AG10803 (cell line): ENCODE measurements at regions not wholly inside any gene's neighbourhood (a gene's known extent, or its start where the extent isn't known, plus 50 kb on each side); places are given as distances from the start of the nearest gene placed in this dataset.
"Not testable (repeated sequence)": the region's sequence is repeated elsewhere in the genome, so short reads cannot be mapped to it uniquely, and the experiment has no call there.

Experiments
- DNase-seq: peaks from one replicate; pipeline ENCODE4 v3.0.0; 2010; ENCODE audit warnings: low read depth
- H3K4me3 ChIP-seq: 2 replicates; pipeline ENCODE4 v1.5.1; 2011; ENCODE audit warnings: mild to moderate bottlenecking, low read length, control low read depth
- TF ChIP-seq, protein P1 (sequence below): conservative IDR thresholded peaks from 2 replicates; pipeline ENCODE4 v1.5.1; 2011; ENCODE audit warnings: mild to moderate bottlenecking, low read length, control low read depth, inconsistent platforms

DNA sequence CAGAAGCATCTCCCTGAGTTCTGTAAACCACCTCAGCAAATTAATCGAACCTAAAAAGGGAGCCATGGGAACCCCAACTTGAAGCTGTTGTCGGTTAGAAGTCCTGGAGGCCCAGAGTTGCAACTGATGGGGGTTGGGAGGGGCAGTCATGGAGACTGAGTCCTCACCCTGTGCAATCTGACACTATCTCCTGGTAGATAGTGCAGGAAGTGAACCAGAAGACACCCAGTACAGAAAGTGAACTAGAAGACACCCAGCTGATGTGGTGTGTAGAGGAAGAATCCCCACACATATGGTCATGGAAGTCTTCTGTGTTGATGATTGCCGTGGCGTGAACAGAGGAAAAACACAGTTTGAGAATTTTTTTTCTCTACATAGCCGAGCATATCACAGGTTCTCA is 58.8 kb upstream of the SRRM3 start:
- H3K4me3 ChIP-seq = no peak overlapping the region
- DNase-seq = no peak
- TF ChIP-seq, protein P1, sequence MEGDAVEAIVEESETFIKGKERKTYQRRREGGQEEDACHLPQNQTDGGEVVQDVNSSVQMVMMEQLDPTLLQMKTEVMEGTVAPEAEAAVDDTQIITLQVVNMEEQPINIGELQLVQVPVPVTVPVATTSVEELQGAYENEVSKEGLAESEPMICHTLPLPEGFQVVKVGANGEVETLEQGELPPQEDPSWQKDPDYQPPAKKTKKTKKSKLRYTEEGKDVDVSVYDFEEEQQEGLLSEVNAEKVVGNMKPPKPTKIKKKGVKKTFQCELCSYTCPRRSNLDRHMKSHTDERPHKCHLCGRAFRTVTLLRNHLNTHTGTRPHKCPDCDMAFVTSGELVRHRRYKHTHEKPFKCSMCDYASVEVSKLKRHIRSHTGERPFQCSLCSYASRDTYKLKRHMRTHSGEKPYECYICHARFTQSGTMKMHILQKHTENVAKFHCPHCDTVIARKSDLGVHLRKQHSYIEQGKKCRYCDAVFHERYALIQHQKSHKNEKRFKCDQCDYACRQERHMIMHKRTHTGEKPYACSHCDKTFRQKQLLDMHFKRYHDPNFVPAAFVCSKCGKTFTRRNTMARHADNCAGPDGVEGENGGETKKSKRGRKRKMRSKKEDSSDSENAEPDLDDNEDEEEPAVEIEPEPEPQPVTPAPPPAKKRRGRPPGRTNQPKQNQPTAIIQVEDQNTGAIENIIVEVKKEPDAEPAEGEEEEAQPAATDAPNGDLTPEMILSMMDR = no peak

DNA sequence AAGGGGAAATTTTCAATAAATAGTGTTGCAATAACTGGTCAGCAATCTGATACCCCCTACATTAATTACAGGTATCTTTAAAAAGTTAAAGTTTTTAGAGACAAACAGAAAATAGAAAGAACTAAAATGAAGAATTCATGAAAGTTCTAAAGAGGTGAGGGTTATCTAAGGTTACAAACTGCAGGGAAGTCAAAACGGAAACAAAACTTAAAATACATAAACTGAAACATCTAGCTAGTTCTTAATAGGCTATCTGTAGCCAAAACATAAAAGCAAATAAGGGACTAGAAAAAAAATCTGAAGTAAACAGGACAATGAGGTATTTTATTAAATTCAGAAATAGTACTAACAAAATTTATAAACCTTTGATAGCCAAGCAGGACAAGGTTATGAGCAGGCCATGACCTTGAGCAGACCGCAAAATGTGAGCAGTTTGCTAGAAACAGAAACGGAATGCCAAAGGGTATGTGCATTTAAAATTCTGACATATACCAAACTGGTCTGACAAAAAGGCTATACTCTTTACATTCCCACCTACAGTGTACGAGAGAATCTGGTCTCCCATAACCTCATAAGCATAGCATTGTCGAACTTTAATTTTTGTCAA is 56.9 kb upstream of the SRRM3 start:
- not testable (repeated sequence) for H3K4me3 ChIP-seq, DNase-seq

DNA sequence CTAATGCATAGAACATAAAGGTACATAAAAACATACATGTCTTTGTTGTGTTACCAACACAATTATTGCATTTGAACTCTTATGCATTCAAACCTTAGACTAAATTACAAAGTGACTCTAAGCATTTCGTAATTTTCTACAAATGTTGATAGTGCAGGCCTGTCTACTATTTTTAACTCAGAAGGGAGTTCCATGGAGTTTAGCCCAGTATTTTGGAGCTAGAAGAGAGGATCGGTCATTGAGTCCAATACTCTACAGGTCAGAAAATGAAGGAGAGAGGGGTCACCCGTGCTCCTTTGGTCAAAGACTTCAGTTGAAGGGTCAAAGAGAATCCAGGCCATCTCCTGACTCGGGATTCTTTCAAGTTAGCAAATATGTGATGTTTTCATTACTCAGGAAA is 55.3 kb upstream of the SRRM3 start:
- no peak overlapping the region for H3K4me3 ChIP-seq
- TF ChIP-seq, protein P1 = no peak
- DNase-seq = no peak

DNA sequence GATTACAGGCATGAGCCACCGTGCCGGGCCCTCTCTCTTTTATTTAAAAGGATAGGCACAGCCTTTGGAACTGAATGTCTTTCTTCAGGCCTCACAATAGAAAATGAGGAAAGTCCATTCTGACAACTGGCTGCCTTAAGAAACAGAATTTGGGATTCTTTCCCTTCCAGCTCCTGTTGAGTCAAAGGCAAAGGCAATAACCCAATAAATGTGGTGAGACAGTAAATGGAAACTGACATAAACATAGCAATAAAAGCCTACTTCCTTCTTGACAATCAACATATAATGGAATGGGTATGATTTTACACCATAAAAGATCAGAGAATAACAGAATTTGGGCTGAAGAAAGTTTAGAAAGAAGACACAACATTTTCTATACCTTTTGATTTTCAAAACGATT is 52.7 kb upstream of the SRRM3 start:
- DNase-seq, H3K4me3 ChIP-seq: not testable (repeated sequence)

DNA sequence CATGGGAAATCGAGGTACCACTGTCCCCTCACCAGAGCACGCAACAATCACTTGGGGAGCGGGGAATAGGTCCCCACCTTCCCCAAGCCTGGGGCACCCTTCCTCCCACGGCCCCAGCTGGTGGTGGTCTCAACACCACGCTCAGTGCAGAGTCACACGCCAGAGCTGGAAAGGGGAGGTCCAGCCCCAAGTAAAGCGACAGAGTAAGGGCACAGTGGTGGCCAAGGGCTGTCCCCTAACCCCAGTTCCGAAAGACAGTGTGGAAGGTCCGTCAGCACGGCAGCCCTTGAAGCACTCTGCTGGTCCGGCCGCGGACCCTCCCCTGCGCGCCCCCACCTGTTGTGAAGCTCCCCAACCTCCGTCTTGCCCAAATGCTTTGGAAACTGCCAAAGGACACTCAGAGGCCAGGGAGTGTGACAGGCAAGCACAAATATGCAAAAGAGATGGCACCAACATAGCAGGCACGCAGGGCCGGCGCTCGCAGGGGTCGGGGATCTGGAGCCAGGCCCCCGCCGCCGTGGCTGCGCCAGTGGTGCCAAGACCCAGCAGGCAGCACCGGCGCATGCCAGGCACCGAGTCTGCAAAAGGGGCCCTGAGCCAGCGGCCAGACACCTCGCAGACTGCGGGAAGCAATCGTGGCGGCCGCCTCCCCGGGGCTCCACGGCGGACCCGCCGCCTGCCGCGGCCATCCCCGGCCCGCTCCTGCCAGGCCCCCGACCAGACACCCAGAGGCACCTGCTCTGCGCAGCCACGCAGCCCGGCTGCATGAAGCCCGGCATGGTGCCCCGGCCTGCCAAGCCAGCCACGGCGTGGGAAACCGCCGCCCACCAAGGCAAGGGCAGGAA is 51.6 kb upstream of the SRRM3 start:
- DNase-seq = no peak
- TF ChIP-seq, protein P1 = no peak
- H3K4me3 ChIP-seq = no peak overlapping the region
